Right lobe of liver (tissue), 4 donors: ENCODE measurements at regions not wholly inside any gene's neighbourhood (a gene's known extent, or its start where the extent isn't known, plus 50 kb on each side); places are given as distances from the start of the nearest gene placed in this dataset.

Experiments used
- POLR2A ChIP-seq: fragments of 450-650 bp; IDR thresholded peaks from one replicate; pipeline ENCODE4 v1.6.1; 2017; ENCODE audit warnings: antibody characterized with exemption, mild to moderate bottlenecking
- TF ChIP-seq, protein P1 (sequence below), 4 donors: fragments of 200-600 bp in 3 of 4; fragments of 450-650 bp in 1 of 4; IDR thresholded peaks; one replicate each; pipeline versions ENCODE4 v1.5.1 to v1.8.0; 2016 to 2022; ENCODE audit warnings: antibody characterized with exemption in 4 of 4, mild to moderate bottlenecking in 2 of 4
- donor health status: DM: no; HTN: no; CAD: no.
- donor health status: DM: no; HTN: no; CAD: no.
- donor health status: DM: no; HTN: yes; CAD: no.

DNA sequence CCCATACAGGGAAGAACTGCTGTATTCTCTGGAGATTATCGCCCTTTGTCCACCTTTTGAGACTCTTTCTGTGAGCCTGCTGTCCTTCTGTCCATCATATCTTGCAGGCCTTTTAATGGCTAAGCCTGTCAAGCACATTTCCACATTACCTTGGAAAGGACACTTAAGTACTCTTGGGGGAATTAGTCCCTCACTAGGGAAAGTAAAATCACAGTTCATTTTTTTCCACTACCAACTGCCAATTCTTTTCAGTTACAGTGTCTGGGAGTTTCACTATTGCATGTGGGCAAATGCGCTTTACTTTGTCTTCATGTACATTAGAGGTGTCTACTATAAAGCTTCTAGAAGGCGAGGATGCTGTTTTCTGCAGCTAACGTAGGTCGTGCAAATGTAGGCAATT, 242.1 kb downstream of the NSUN3 start:
- TF ChIP-seq, protein P1, sequence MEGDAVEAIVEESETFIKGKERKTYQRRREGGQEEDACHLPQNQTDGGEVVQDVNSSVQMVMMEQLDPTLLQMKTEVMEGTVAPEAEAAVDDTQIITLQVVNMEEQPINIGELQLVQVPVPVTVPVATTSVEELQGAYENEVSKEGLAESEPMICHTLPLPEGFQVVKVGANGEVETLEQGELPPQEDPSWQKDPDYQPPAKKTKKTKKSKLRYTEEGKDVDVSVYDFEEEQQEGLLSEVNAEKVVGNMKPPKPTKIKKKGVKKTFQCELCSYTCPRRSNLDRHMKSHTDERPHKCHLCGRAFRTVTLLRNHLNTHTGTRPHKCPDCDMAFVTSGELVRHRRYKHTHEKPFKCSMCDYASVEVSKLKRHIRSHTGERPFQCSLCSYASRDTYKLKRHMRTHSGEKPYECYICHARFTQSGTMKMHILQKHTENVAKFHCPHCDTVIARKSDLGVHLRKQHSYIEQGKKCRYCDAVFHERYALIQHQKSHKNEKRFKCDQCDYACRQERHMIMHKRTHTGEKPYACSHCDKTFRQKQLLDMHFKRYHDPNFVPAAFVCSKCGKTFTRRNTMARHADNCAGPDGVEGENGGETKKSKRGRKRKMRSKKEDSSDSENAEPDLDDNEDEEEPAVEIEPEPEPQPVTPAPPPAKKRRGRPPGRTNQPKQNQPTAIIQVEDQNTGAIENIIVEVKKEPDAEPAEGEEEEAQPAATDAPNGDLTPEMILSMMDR (IDR thresholded peaks at IDR 0.05) = no peak
- TF ChIP-seq POLR2A = no peak
